Endometrial microvascular endothelial cells (primary cell): ENCODE measurements at regions not wholly inside any gene's neighbourhood (a gene's known extent, or its start where the extent isn't known, plus 50 kb on each side); places are given as distances from the start of the nearest gene placed in this dataset.
"Not testable (repeated sequence)": the region's sequence is repeated elsewhere in the genome, so short reads cannot be mapped to it uniquely, and the experiment has no call there.

Source experiments
- in situ Hi-C: cut with HindIII; loops from 2 replicates; pipeline ENCODE4 v1.10.0; 2017; ENCODE audit warnings: low sequenced_read_pairs, low pct_unique_long_range_greater_than_20kb; ENCODE audit errors: inconsistent ontology term

GRCh38 chr4:38387819-38388218 is 276.2 kb upstream of the KLF3 start:
- in situ Hi-C loops, result no loop called here

- in situ Hi-C loops, result not testable (repeated sequence)
Measured at GRCh38 chr4:38388907-38389306, 275.1 kb upstream of the KLF3 start.

GRCh38 chr4:38390969-38391545 is 272.9 kb upstream of the KLF3 start:
- in situ Hi-C loops, result no loop called here

GRCh38 chr4:38392223-38392855 is 271.7 kb upstream of the KLF3 start:
- in situ Hi-C loops, result no loop called here

GRCh38 chr4:38396091-38396490 is 267.9 kb upstream of the KLF3 start:
- in situ Hi-C loops, result no loop called here

- in situ Hi-C loops, result no loop called here
Measured at GRCh38 chr4:38396845-38397547, 267.0 kb upstream of the KLF3 start.

- in situ Hi-C loops, result no loop called here
Measured at GRCh38 chr4:38400946-38401345, 263.1 kb upstream of the KLF3 start.

- in situ Hi-C loops, result no loop called here
Measured at GRCh38 chr4:38406243-38406642, 257.8 kb upstream of the KLF3 start.

GRCh38 chr4:38409852-38410251 is 254.1 kb upstream of the KLF3 start:
- in situ Hi-C loops, result no loop called here

GRCh38 chr4:38411092-38411491 is 252.9 kb upstream of the KLF3 start:
- in situ Hi-C loops, result no loop called here

- in situ Hi-C loops, result no loop called here
Measured at GRCh38 chr4:38411981-38412536, 251.9 kb upstream of the KLF3 start.

GRCh38 chr4:38413524-38414341 is 250.3 kb upstream of the KLF3 start:
- in situ Hi-C loops, result no loop called here

GRCh38 chr4:38414410-38414809 is 249.6 kb upstream of the KLF3 start:
- in situ Hi-C loops, result no loop called here

GRCh38 chr4:38415682-38416081 is 248.3 kb upstream of the KLF3 start:
- in situ Hi-C loops, result no loop called here

- in situ Hi-C loops, result no loop called here
Measured at GRCh38 chr4:38416450-38417014, 247.5 kb upstream of the KLF3 start.

GRCh38 chr4:38420254-38420653 is 243.7 kb upstream of the KLF3 start:
- in situ Hi-C loops, result not testable (repeated sequence)

GRCh38 chr4:38422850-38423249 is 241.1 kb upstream of the KLF3 start:
- in situ Hi-C loops, result no loop called here

GRCh38 chr4:38424151-38424871 is 239.7 kb upstream of the KLF3 start:
- in situ Hi-C loops, result no loop called here
